ENCODE measurements at regions not wholly inside any gene's neighbourhood (a gene's known extent, or its start where the extent isn't known, plus 50 kb on each side); places are given as distances from the start of the nearest gene placed in this dataset.
A peak's percentile ranks its signal among the peaks of the same experiment; 100 is the strongest.

DNA sequence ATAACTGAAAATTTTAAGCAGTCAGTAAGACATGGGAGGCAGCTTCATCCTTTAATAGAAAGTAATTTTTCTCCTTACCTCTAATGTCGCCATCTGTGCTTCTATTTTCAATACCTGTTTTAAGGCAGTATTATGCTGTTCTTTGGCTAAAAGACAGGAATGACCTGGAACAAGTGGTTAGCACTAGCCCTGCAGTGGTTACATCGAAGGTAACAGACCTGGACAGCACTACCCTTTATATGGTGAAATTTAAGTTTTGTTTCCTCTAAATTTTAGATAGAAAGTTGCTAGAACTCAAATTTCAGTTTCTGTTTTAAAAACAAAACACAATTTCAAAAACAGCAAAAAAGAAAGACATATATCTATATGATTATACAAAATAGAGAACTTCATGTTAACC is 534.1 kb upstream of the CDH6 start:
- TF ChIP-seq CTCF (IDR thresholded peaks at IDR 0.05), result no peak
- Mint-ChIP-seq H3K4me3 (ENCODE audit: unreplicated experiment) (no peak overlapping the region), H3K27me3 (ENCODE audit: low read depth) (no peaks in the 10 kb centered on the region), H3K36me3 (ENCODE audit: low read depth) (no peaks in the 10 kb centered on the region), H3K4me1 (ENCODE audit: low read depth) (peaks cover 4% of the 10 kb centered on the region), H3K27ac (ENCODE audit: unreplicated experiment) (no peak overlapping the region), H3K9me3 (ENCODE audit: low read depth) (no peaks in the 10 kb centered on the region)
- DNase-seq (ENCODE audit: low spot score), result no peak

DNA sequence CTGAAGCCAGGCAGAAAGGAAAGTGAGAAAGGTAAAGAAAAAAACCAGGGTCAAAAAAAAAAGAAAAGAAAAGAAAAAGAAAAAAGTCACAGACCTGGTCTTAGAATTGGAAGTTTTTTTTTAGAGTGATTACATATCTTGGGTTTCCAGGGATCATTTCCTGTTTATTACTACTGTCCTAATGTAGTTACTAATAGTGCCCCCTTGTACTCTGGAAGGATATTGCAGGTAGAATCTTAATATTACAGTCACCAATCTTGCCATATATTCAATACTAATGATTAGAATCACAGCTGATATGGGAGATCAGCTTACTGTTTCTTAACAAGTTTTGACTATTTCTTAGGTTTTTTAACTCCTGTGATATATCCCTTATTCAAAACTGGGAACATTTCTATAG is 543.2 kb upstream of the CDH6 start:
- peaks cover 4% of the 10 kb centered on the region for H3K9me3 Mint-ChIP-seq (ENCODE audit: low read depth)
- H3K27me3 Mint-ChIP-seq (ENCODE audit: low read depth), result no peaks in the 10 kb centered on the region
- peak; percentile 48 for TF ChIP-seq CTCF (IDR thresholded peaks at IDR 0.05)
- no peak for DNase-seq (ENCODE audit: low spot score)
- H3K4me3 Mint-ChIP-seq (ENCODE audit: unreplicated experiment), result no peak overlapping the region
- no peak overlapping the region for H3K27ac Mint-ChIP-seq (ENCODE audit: unreplicated experiment)
- peaks cover 17% of the 10 kb centered on the region for H3K4me1 Mint-ChIP-seq (ENCODE audit: low read depth)
- H3K36me3 Mint-ChIP-seq (ENCODE audit: low read depth), result no peaks in the 10 kb centered on the region

DNA sequence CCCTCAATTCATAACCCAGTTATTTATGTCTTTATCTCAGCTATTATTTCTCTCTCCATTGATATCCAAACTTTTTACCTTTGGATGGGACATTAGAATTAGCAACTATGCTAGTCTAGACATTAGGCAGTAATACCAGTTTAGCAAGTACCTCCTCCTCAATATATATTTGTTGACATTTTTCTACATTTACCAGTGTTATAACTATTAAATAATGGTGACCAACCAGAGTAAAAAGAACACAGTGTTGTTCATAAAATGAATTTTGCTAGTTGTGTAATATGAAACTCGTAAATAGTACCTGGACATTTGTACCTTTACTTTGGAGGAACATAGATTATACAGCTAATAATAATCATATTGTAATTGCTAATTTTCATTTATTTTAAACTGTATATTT is 554.6 kb upstream of the CDH6 start:
- Mint-ChIP-seq H3K9me3 (ENCODE audit: low read depth) (peaks cover 39% of the 10 kb centered on the region), H3K4me3 (ENCODE audit: unreplicated experiment) (no peak overlapping the region), H3K36me3 (ENCODE audit: low read depth) (peaks cover 8% of the 10 kb centered on the region), H3K4me1 (ENCODE audit: low read depth) (no peaks in the 10 kb centered on the region), H3K27me3 (ENCODE audit: low read depth) (peaks cover 1% of the 10 kb centered on the region), H3K27ac (ENCODE audit: unreplicated experiment) (no peak overlapping the region)
- no peak for DNase-seq (ENCODE audit: low spot score)
- no peak for TF ChIP-seq CTCF (IDR thresholded peaks at IDR 0.05)

DNA sequence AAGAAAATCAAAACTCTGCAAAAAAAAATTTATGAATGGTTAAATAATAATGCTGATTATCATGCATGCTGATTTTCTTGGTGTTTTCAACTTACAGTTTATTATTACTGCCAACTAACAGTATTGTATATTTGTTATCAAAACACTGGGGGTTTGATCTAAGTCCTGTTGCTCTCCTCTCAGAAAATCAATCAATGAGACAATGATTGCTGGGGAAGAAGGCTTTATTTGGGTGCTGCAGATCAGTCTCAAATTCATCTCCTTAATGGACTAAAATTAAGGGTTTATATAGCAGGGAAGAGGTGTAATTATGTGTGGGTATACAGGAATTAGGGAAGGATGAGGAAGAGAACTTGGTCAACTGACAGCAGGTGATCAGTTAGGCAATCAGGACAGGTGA is 565.5 kb upstream of the CDH6 start:
- Mint-ChIP-seq H3K27me3 (ENCODE audit: low read depth) (no peaks in the 10 kb centered on the region), H3K27ac (ENCODE audit: unreplicated experiment) (no peak overlapping the region), H3K4me3 (ENCODE audit: unreplicated experiment) (no peak overlapping the region), H3K9me3 (ENCODE audit: low read depth) (peaks cover 12% of the 10 kb centered on the region), H3K4me1 (ENCODE audit: low read depth) (no peaks in the 10 kb centered on the region), H3K36me3 (ENCODE audit: low read depth) (no peaks in the 10 kb centered on the region)
- TF ChIP-seq CTCF (IDR thresholded peaks at IDR 0.05), result no peak
- no peak for DNase-seq (ENCODE audit: low spot score)

DNA sequence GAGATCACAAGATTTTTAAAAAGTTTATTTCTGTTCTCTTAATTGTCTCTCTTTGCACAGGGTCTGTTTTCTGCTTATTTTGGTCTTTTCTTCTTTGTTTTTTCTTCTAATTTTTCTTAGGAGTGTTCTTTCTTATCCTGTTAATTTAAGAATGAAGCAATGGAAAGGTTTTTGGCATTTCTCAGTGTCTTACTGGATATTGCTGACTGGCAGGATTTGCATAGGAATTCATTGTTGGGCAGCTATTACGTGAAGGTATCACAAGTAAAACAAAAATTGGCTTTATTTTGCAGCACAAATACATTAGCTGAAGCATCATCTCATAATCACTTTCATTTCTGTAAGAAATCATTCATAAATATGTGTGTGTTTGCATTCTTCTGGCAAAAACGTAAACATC is 566.9 kb upstream of the CDH6 start:
- no peaks in the 10 kb centered on the region for H3K4me1 Mint-ChIP-seq (ENCODE audit: low read depth)
- no peak overlapping the region for H3K27ac Mint-ChIP-seq (ENCODE audit: unreplicated experiment)

More for the DNA sequence above, 566.9 kb upstream of the CDH6 start:
- TF ChIP-seq CTCF (IDR thresholded peaks at IDR 0.05), result no peak
- Mint-ChIP-seq H3K4me3 (ENCODE audit: unreplicated experiment) (no peak overlapping the region), H3K27me3 (ENCODE audit: low read depth) (no peaks in the 10 kb centered on the region), H3K36me3 (ENCODE audit: low read depth) (no peaks in the 10 kb centered on the region), H3K9me3 (ENCODE audit: low read depth) (peaks cover 20% of the 10 kb centered on the region)
- no peak for DNase-seq (ENCODE audit: low spot score)
